HepG2 (cell line): ENCODE measurements at regions not wholly inside any gene's neighbourhood (a gene's known extent, or its start where the extent isn't known, plus 50 kb on each side); places are given as distances from the start of the nearest gene placed in this dataset.

Experiments
- ATAC-seq: fragments of 200-7000 bp; cut with Tn5 transposase; 3 replicates; pipeline ENCODE4 v1.9.1; 2020; ENCODE audit warnings: mild to moderate bottlenecking, moderate library complexity
- BruUV-seq: library from RNA; stranded (reverse); fragments of 400-500 nt; replicated peaks from 2 replicates; lab custom pipeline; 2021; lab: Mats Ljungman, UMichigan
- CTCF ChIA-PET: fragments of 300-600 bp; formaldehyde crosslinking; extraction: SDS; loops from one replicate; lab custom pipeline; 2021; ENCODE audit warnings: low total read pairs, inconsistent platforms, low intra/inter-chr PET ratio; lab: Yijun Ruan, JAX
- POLR2A ChIA-PET: fragments of 350-600 bp; sonication (Branson Sonifier 250); formaldehyde crosslinking; loops from one replicate; lab custom pipeline; 2020; ENCODE audit warnings: antibody characterized with exemption, inconsistent platforms; lab: Yijun Ruan, JAX
- DNase-seq: peaks from one replicate; pipeline ENCODE4 v3.0.0-alpha.2; 2015; ENCODE audit warnings: low spot score
- FAIRE-seq: peaks from 3 replicates; lab custom pipeline; 2011; peaks lifted over from hg19 to GRCh38; lab: Jason Lieb, UNC
- H2AFZ ChIP-seq: one replicate; pipeline ENCODE4 v1.6.1; 2011; ENCODE audit warnings: low read length, inconsistent platforms
- H3K27ac ChIP-seq: fragments of 300-600 bp; 3 replicates; pipeline ENCODE4 v1.8.0; 2011; ENCODE audit warnings: mixed run types, mild to moderate bottlenecking, mixed read lengths, low read length, inconsistent platforms; ENCODE audit not compliant: insufficient read depth; ENCODE audit errors: extremely low read length
- H3K27me3 ChIP-seq, 2 experiments: fragments of 200-600 bp in 1 of 2; 2 replicates in 1 of 2; 3 replicates in 1 of 2; pipeline versions ENCODE4 v1.6.0 to v1.8.0; 2011; ENCODE audit warnings: low read length in 2 of 2, mild to moderate bottlenecking in 2 of 2, moderate library complexity in 2 of 2, inconsistent platforms in 1 of 2; ENCODE audit not compliant: insufficient read depth in 2 of 2, control insufficient read depth in 1 of 2
- H3K36me3 ChIP-seq, 2 experiments: fragments of 200-600 bp in 1 of 2; replicated peaks in 1 of 2; 2 replicates in 1 of 2; 3 replicates in 1 of 2; pipeline versions ENCODE4 v1.5.1 to v1.8.0; 2011; ENCODE audit warnings: low read length in 2 of 2, inconsistent platforms in 1 of 2; ENCODE audit not compliant: insufficient read depth in 2 of 2, control insufficient read depth in 1 of 2
- H3K4me1 ChIP-seq: 2 replicates; pipeline ENCODE4 v1.5.1; 2012; ENCODE audit warnings: low read length, inconsistent platforms; ENCODE audit not compliant: insufficient read depth
- H3K4me2 ChIP-seq: 2 replicates; pipeline ENCODE4 v1.6.0; 2011; ENCODE audit warnings: low read depth, low read length, inconsistent platforms
- H3K4me3 ChIP-seq, 3 experiments: fragments of 200-600 bp in 1 of 3; sonication (generic), shearing (Covaris generic) in 1 of 3; replicated peaks in 1 of 3; 2 replicates each; pipeline ENCODE4 v1.5.1; 2011 to 2016; ENCODE audit warnings: low read length in 3 of 3, inconsistent platforms in 2 of 3, low read depth in 2 of 3, mild to moderate bottlenecking in 2 of 3, control low read depth in 1 of 3, mixed read lengths in 1 of 3; ENCODE audit not compliant: insufficient read depth in 1 of 3
- H3K79me2 ChIP-seq: one replicate; pipeline ENCODE4 v1.6.1; 2011; ENCODE audit warnings: low read length, inconsistent platforms; ENCODE audit not compliant: insufficient read depth
- H3K9ac ChIP-seq: 2 replicates; pipeline ENCODE4 v1.6.0; 2011; ENCODE audit warnings: mild to moderate bottlenecking, low read depth, low read length, inconsistent platforms; ENCODE audit not compliant: insufficient read depth
- H3K9me3 ChIP-seq: 2 replicates; pipeline ENCODE4 v1.5.1; 2012; ENCODE audit warnings: mild to moderate bottlenecking, low read length
- H4K20me1 ChIP-seq: 2 replicates; pipeline ENCODE4 v1.6.0; 2011; ENCODE audit warnings: inconsistent platforms, mild to moderate bottlenecking, low read length, moderate library complexity; ENCODE audit not compliant: insufficient read depth
- ADNP ChIP-seq: sonication (generic); formaldehyde crosslinking; IDR thresholded peaks from 2 replicates; pipeline ENCODE4 v1.4.0; 2020; ENCODE audit warnings: missing genetic modification reagents
- HNRNPLL ChIP-seq: fragments of 200-400 bp; formaldehyde crosslinking; IDR thresholded peaks from 2 replicates; pipeline ENCODE4 v1.6.1; 2017; ENCODE audit warnings: mild to moderate bottlenecking, low read depth, low read length; ENCODE audit not compliant: poor library complexity, severe bottlenecking
- IKZF1 ChIP-seq: fragments of 450-650 bp; IDR thresholded peaks from 2 replicates; pipeline ENCODE4 v1.7.1; 2016
- KMT2A ChIP-seq: sonication (generic); formaldehyde crosslinking; IDR thresholded peaks from 2 replicates; pipeline ENCODE4 v1.4.0; 2020; ENCODE audit warnings: missing genetic modification reagents
- ZMYM3 ChIP-seq: sonication (generic); formaldehyde crosslinking; IDR thresholded peaks from 2 replicates; pipeline ENCODE4 v1.5.1; 2020; ENCODE audit warnings: mild to moderate bottlenecking, missing genetic modification reagents
- ZNF101 ChIP-seq: sonication (generic); formaldehyde crosslinking; IDR thresholded peaks from 2 replicates; pipeline ENCODE4 v1.4.0; 2020; ENCODE audit warnings: mild to moderate bottlenecking, low read depth, missing genetic modification reagents, borderline replicate concordance
- ZNF292 ChIP-seq: sonication (generic); formaldehyde crosslinking; IDR thresholded peaks from 2 replicates; pipeline ENCODE4 v1.8.1; 2022; ENCODE audit warnings: mild to moderate bottlenecking, low read depth, missing genetic modification reagents, borderline replicate concordance
- ZNF878 ChIP-seq: sonication (generic); formaldehyde crosslinking; IDR thresholded peaks from 2 replicates; pipeline ENCODE4 v1.8.1; 2023; ENCODE audit warnings: mild to moderate bottlenecking, missing genetic modification reagents, moderate library complexity
- WGBS: methylation state at CpG from one replicate; pipeline ENCODE4 v1.1.6; 2017; ENCODE audit warnings: low lambda C conversion rate; 5-methylcytosine and 5-hydroxymethylcytosine counted together
- in situ Hi-C: cut with HindIII; loops from 2 replicates; pipeline ENCODE4 v1.10.0; 2017; ENCODE audit warnings: low pct_unique_long_range_greater_than_20kb; ENCODE audit not compliant: extremely low pct_ligation_motif_present
- intact Hi-C: fragments of 100-400 bp; cut with micrococcal nuclease; formaldehyde crosslinking; loops from one replicate; pipeline ENCODE4 v1.10.0; 2022; ENCODE audit not compliant: unreplicated experiment
- TF ChIP-seq, protein P1 (sequence below): sonication (generic); formaldehyde crosslinking; IDR thresholded peaks from 2 replicates; pipeline ENCODE4 v1.5.0; 2020; ENCODE audit warnings: missing genetic modification reagents
- TF ChIP-seq, protein P2 (sequence below): sonication (generic); formaldehyde crosslinking; IDR thresholded peaks from 2 replicates; pipeline ENCODE4 v1.8.1; 2023; ENCODE audit warnings: missing genetic modification reagents, mild to moderate bottlenecking, borderline replicate concordance
- TF ChIP-seq, protein P3 (sequence below), 2 experiments: fragments of 450-650 bp in 1 of 2; sonication (generic) in 1 of 2; formaldehyde crosslinking; IDR thresholded peaks; 2 replicates each; pipeline versions ENCODE4 v1.5.0 to v1.8.0; 2020 to 2022; ENCODE audit warnings: mild to moderate bottlenecking in 1 of 2, missing genetic modification reagents in 1 of 2
- TF ChIP-seq, protein P4 (sequence below): sonication (generic); formaldehyde crosslinking; conservative IDR thresholded peaks from 2 replicates; pipeline ENCODE4 v1.4.0; 2020; ENCODE audit warnings: missing genetic modification reagents

DNA sequence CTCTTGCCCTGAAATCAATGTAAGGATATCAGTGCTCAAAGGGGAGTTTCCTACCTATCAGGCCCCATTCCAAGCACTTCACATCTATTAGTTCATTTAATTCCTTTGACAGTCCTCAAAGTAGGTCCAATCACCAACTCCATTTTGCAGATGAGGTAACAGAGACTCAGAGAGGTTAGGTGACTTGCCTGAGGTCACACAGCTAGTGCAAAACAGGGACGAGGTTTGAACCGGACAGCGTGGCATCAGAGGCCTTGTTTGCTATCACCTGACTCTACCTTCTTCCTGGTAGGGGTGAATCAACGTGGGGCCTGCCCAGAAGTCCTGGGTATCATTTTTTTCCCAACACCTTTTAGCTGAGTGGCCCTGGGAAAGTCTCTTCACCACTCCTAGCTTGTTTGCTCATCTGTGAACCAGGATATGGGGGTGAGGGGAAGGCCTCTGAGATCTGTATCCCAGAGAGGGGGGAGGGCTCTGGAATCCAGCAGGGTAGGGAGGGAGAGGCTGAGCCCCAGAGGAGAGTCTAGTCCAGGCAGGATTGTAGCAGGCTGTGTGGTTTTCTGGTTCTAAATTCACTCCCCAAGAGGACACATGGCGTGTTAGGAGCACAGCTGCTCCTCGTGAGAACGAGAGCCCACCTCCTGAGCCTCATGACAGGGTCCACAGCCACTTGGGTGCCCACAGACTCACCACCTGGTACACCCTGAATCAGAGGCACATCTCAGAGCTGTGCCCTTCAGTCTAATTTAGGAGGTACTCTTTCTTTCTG, 174.7 kb downstream of the MN1 start (continued):
- TF ChIP-seq, protein P1, sequence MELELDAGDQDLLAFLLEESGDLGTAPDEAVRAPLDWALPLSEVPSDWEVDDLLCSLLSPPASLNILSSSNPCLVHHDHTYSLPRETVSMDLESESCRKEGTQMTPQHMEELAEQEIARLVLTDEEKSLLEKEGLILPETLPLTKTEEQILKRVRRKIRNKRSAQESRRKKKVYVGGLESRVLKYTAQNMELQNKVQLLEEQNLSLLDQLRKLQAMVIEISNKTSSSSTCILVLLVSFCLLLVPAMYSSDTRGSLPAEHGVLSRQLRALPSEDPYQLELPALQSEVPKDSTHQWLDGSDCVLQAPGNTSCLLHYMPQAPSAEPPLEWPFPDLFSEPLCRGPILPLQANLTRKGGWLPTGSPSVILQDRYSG (CRISPR knock-in tag), result no peak
- TF ChIP-seq HNRNPLL, result no peak
- TF ChIP-seq KMT2A (CRISPR knock-in tag), result no peak
- peak; percentile 85 for TF ChIP-seq ZMYM3 (CRISPR knock-in tag)
- TF ChIP-seq ADNP (CRISPR knock-in tag), result no peak
- TF ChIP-seq, protein P2, sequence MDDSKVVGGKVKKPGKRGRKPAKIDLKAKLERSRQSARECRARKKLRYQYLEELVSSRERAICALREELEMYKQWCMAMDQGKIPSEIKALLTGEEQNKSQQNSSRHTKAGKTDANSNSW (CRISPR knock-in tag), result no peak
- 0 out of 2 replicates have a peak, but pooled peaks have one; percentile 49 for TF ChIP-seq ZNF878 (CRISPR knock-in tag)
- no peak for TF ChIP-seq IKZF1
- no peak for TF ChIP-seq ZNF101 (CRISPR knock-in tag)

DNA sequence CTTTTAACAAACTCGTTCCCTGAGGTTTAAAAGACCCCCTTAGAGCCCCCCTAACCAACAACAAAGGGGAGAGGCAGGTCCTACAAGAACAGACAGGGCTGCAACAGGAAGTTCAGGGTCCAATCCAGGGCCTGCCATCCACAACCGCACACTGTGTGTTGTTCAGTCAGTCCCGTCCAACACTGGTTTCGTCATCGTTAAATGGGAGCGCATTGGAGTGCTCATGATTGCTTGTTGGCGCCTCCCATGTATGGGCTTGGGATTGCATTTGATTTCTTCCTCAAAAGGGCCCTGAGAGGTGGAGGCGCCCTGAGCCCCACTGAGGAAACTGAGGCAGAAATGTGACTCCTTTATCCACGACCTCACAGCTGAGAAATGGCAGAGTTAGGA, 174.1 kb downstream of the MN1 start:
- DNase-seq (peak; percentile 87), FAIRE-seq (peak; percentile 76), ATAC-seq (peak; percentile 97)
- in situ Hi-C loops, result no loop called here
- Histone ChIP-seq H2AFZ (peak overlapping the region; percentile 37), H3K4me2 (peak overlapping the region; percentile 80), H3K79me2 (no peaks in the 10 kb centered on the region), H3K9ac (peak overlapping the region; percentile 61), H3K27ac (peak overlapping the region; percentile 41), H3K4me1 (peaks cover 38% of the 10 kb centered on the region), H4K20me1 (no peaks in the 10 kb centered on the region), H3K27me3 (no peaks in the 10 kb centered on the region; a peak in 1 of 5 replicates), H3K36me3 (no peaks in the 10 kb centered on the region), H3K4me3 (peak overlapping the region in 2 of 3 experiments; percentile 28 to 58; a peak in 3 of 6 replicates), H3K9me3 (no peaks in the 10 kb centered on the region)
- intact Hi-C loops, result loop anchor here (5.0 kb wide), 1 partner anchor 220 kb away; no protein-coding TSS in a partner anchor
- no TSS peak for BruUV-seq
- WGBS, result 0% methylated on average over 2 of the region's 9 CpGs
- POLR2A ChIA-PET, result no interaction called here
- CTCF ChIA-PET, result no interaction called here
- TF ChIP-seq ZNF292 (CRISPR knock-in tag), result no peak
- TF ChIP-seq, protein P3, sequence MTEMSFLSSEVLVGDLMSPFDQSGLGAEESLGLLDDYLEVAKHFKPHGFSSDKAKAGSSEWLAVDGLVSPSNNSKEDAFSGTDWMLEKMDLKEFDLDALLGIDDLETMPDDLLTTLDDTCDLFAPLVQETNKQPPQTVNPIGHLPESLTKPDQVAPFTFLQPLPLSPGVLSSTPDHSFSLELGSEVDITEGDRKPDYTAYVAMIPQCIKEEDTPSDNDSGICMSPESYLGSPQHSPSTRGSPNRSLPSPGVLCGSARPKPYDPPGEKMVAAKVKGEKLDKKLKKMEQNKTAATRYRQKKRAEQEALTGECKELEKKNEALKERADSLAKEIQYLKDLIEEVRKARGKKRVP (CRISPR knock-in tag; IDR thresholded peaks at IDR 0.05), result peak in 1 of 2 experiments; percentile 48; a peak in 1 of 4 replicates
- TF ChIP-seq, protein P4, sequence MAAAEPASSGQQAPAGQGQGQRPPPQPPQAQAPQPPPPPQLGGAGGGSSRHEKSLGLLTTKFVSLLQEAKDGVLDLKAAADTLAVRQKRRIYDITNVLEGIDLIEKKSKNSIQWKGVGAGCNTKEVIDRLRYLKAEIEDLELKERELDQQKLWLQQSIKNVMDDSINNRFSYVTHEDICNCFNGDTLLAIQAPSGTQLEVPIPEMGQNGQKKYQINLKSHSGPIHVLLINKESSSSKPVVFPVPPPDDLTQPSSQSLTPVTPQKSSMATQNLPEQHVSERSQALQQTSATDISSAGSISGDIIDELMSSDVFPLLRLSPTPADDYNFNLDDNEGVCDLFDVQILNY (CRISPR knock-in tag), result no peak
